LNCaP clone FGC (cell line): ENCODE measurements at regions not wholly inside any gene's neighbourhood (a gene's known extent, or its start where the extent isn't known, plus 50 kb on each side); places are given as distances from the start of the nearest gene placed in this dataset.

ENCODE experiments used
- DNase-seq: peaks from one replicate; pipeline ENCODE4 v3.0.0-alpha.2; 2011; ENCODE audit warnings: low read depth
- H3K4me3 ChIP-seq: 2 replicates; pipeline ENCODE4 v1.5.1; 2011; ENCODE audit warnings: mild to moderate bottlenecking, low read depth, low read length, control low read depth
- TF ChIP-seq, protein P1 (sequence below): IDR thresholded peaks from 2 replicates; pipeline ENCODE4 v1.5.1; 2012; ENCODE audit warnings: mild to moderate bottlenecking; ENCODE audit not compliant: control insufficient read depth, insufficient read depth; ENCODE audit errors: extremely low read depth

DNA sequence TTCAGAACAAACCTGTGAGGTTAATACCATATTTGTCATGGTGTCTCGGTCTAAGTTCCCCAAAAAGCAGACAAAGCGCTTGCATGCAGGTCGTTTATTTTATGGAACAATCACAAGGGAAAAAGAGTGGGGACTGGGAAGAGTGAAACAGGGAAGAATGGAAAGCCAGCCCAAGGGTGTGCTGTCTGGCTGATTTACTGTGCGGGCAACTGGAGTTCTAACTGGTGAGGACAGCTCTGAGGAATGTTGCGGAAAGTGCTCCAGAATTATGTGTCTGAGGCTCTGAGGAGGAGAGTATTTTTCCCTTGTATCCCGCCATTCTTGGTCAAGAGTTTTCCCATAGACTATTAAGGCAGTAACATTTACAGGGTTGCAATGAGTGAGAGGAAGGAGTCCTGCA lies 465.4 kb downstream of the RMST start:
- TF ChIP-seq, protein P1, sequence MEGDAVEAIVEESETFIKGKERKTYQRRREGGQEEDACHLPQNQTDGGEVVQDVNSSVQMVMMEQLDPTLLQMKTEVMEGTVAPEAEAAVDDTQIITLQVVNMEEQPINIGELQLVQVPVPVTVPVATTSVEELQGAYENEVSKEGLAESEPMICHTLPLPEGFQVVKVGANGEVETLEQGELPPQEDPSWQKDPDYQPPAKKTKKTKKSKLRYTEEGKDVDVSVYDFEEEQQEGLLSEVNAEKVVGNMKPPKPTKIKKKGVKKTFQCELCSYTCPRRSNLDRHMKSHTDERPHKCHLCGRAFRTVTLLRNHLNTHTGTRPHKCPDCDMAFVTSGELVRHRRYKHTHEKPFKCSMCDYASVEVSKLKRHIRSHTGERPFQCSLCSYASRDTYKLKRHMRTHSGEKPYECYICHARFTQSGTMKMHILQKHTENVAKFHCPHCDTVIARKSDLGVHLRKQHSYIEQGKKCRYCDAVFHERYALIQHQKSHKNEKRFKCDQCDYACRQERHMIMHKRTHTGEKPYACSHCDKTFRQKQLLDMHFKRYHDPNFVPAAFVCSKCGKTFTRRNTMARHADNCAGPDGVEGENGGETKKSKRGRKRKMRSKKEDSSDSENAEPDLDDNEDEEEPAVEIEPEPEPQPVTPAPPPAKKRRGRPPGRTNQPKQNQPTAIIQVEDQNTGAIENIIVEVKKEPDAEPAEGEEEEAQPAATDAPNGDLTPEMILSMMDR: no peak

DNA sequence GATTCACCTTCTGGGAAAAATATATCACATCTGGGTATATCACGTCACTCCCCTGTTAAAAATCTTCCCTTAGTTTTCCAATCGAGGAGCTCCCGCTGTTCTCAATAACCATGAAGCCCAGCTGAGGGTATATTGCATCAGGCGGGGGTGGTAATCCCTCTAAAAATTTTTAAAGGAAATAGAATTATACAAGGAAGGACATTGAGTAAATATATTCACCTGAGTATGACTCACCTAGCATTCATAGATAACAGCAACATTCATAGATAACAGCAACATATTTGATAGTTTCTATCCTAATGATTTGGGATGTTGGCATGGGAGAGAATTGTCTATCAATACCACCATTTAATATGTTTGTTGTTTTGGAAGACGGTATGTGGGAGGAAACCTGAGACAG lies 473.6 kb downstream of the RMST start:
- TF ChIP-seq, protein P1: no peak
- H3K4me3 ChIP-seq: no peak overlapping the region
- no peak for DNase-seq

More for the DNA sequence above, 465.4 kb downstream of the RMST start:
- no peak for DNase-seq
- no peak overlapping the region for H3K4me3 ChIP-seq

DNA sequence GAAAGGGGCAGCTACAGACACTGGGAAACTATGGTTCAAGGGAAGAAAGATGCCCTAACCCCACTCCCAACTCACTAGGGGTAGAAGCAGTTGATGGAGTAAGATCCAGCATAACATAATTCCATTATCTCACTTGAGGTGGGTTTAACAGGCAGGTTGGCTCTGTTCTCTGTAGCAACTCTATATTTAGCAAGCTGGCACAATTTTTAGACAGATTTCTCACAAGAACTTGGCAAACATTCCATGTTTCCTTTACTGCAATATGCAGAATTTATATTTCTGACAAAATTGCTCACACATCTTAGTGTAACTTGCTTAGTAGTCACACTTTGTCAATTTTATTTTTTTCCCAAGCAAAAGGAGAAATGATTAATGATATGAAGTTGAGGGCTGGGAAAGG lies 475.4 kb downstream of the RMST start:
- TF ChIP-seq, protein P1: no peak
- no peak for DNase-seq

DNA sequence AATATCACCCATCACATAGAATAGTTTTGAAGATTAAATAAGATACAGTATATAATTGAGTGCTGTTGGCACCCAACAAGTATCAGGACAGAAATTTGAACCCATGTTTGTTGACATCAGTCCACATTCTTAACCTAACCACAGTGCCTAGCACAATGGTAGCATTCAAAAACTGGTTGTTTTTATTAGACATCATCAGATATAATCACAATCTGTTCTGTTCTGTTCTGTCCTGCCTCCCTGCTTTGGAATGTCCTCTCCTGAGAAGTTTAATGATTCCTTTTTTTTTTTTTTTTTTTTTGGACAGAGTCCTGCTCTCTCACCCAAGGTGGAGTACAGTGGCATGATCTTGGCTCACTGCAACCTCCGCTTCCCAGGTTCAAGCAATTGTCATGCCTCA lies 476.6 kb downstream of the RMST start:
- no peak overlapping the region for H3K4me3 ChIP-seq
- TF ChIP-seq, protein P1: no peak
- DNase-seq: no peak

More for the DNA sequence above, 475.4 kb downstream of the RMST start:
- H3K4me3 ChIP-seq: no peak overlapping the region

DNA sequence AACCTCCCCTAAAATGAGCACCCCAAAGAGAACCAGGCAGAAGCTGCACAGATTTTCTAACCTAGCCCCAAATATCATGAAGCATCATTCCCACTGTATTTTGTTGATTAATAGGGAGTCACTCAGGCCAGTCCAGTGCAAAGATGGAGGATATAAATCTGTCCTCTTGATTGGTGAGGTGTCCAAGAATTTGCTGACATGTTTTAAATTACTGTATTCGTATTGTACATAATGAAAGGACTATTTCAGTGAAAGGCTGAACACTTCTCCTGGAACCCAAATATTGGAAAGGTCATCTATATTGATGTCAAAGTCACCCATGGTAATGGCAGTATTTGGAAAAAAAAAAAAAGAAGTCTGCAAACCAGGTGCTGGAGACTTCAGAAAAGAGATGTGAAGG lies 477.5 kb downstream of the RMST start:
- no peak overlapping the region for H3K4me3 ChIP-seq
- DNase-seq: no peak

DNA sequence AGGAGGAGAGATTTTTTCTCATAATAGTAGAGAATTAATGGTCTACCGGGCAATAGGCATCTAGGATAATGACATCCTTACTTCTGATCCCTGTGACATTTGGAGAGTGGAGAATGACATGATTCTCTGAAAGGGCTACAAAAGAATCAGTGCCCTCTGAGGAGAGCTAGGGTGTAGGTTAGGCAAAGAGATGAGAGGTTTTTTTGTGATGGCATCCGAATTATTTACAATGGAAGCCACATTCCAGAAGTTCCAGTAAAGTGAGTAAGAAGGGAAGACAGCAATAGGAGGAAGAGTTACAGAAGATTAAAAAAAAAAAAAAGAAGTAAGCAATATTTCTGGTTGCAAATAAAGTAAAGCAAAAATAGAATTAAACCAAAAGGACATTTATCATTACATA lies 478.0 kb downstream of the RMST start:
- H3K4me3 ChIP-seq: no peak overlapping the region
- TF ChIP-seq, protein P1: no peak
- no peak for DNase-seq

More for the DNA sequence above, 477.5 kb downstream of the RMST start:
- TF ChIP-seq, protein P1: no peak

DNA sequence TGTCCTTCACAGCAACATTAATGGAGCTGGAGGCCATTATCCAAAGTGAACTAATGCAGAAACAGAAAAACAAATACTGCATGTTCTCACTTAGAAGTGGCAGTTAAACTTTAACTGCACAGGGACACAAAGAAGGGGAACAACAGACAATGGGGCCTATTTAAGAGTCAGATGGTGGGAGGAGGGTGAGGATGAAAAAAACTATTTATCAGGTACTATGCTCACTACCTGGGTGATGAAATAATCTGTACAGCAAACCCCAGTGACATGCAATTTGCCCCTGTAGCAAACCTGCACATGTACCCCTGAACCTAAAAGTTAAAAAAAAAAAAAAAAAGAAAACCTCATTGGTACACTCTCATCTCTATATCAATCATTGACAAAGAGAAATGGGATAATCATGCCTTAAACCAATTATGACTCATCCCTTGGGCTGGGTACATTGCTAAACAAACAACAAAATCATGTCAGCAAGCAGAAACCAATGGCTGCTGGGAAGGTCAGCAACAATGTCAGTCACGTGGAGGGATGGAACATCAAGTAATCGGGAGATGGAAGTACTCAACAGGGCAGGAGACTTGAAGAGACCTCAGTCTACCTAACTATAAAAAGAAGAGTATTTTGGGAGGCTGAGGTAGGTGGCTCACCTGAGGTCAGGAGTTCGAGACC lies 479.2 kb downstream of the RMST start:
- no peak overlapping the region for H3K4me3 ChIP-seq
- TF ChIP-seq, protein P1: no peak
- DNase-seq: no peak
